H1 (cell line): ENCODE measurements at regions not wholly inside any gene's neighbourhood (a gene's known extent, or its start where the extent isn't known, plus 50 kb on each side); places are given as distances from the start of the nearest gene placed in this dataset.

Experiments
- CHD1 ChIP-seq: IDR thresholded peaks from 2 replicates; pipeline ENCODE4 v1.6.1; 2012; ENCODE audit warnings: low read depth, low read length, improper control_type of control experiment
- EGR1 ChIP-seq: IDR thresholded peaks from 2 replicates; pipeline ENCODE4 v1.6.1; 2011; ENCODE audit warnings: low read depth, low read length, borderline replicate concordance
- TF ChIP-seq, protein P1 (sequence below): IDR thresholded peaks from 2 replicates; pipeline ENCODE4 v1.6.1; 2011; ENCODE audit warnings: low read length, improper control_type of control experiment

DNA sequence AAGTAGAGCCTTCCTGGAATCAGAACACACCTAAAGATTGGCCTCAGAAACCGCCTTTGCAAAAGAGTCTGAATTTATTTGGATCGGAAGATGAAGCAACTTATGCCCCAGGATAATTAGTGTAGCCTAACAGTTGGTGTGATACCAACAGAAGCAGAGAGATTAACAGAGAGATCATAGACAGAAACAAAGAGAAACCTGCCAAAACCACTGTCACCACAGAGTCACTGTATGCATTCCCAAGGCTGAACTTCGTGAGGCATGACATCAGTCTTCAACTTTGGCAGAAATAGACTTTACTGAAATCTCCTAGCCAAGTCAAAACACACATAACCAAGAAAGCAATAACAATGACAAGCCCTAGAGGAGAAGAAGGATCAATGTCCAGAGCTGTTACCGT is 361.8 kb downstream of the ELAVL2 start (continued):
- TF ChIP-seq, protein P1, sequence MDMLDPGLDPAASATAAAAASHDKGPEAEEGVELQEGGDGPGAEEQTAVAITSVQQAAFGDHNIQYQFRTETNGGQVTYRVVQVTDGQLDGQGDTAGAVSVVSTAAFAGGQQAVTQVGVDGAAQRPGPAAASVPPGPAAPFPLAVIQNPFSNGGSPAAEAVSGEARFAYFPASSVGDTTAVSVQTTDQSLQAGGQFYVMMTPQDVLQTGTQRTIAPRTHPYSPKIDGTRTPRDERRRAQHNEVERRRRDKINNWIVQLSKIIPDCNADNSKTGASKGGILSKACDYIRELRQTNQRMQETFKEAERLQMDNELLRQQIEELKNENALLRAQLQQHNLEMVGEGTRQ: no peak
- TF ChIP-seq CHD1 (no peak), EGR1 (no peak)
